NCI-H2227 treated with DMSO at 0.1 percent for 48 hours (cell line): ENCODE measurements at regions not wholly inside any gene's neighbourhood (a gene's known extent, or its start where the extent isn't known, plus 50 kb on each side); places are given as distances from the start of the nearest gene placed in this dataset.
"Not testable (repeated sequence)": the region's sequence is repeated elsewhere in the genome, so short reads cannot be mapped to it uniquely, and the experiment has no call there.

Source experiments
- DNase-seq: peaks from one replicate; lab custom pipeline; 2025; lab: John Stamatoyannopoulos, UW

DNA sequence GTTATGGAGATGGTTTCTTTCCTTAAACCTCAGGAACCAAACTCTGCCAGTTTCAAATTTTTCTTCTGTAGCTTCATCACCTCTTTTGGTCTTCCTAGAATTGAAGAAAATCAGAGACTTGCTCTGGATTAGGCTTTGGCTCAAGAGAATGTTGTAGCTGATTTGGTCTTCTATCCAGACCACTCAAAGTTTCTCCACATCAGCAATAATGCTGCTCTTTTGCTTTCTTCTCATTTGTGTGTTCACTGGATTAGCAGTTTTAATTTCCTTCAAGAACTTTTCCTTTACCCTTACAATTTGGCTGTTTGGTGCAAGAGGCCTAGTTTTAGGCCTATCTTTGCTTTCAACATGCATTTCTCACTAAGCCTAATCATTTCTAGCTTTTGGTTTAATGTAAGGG lies 78.1 kb upstream of the PLCB4 start:
- DNase-seq: no peak

DNA sequence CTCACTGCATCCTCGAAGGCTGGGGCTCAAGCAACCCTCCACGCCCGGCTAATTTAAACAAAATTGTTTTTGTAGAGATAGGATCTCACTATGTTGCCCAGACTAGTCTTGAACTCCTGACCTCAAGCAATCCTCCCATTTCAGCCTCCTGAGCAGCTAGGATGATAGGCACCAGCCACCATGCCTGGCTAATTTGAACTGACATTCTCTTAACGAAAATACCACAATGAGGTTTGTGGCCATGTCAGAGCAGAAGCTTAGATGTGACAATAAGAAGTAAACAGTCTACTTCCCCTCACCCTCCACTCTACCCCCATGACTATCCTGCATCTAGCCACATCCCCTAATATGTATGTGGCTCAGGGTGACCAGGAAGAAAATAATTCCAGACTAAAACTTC lies 74.8 kb upstream of the PLCB4 start:
- DNase-seq: no peak

DNA sequence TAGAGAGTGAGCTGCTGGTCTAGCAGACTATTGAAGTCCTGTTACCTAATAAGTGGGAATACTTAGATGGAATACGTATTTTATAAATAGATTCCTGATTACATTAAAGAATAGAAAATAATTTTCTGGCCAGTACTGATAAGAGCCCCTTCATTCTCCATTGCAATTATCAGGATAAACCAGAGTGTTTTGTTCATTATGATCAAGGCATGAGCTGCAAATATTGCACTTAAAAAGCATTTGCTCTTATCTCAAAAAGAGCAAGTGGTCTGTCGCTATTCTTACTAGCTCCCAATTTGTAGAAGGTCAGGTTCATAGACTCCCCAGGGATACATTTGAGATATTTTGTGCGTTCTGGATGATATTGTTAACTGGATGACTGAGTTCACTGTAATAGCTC lies 73.1 kb upstream of the PLCB4 start:
- DNase-seq: no peak

DNA sequence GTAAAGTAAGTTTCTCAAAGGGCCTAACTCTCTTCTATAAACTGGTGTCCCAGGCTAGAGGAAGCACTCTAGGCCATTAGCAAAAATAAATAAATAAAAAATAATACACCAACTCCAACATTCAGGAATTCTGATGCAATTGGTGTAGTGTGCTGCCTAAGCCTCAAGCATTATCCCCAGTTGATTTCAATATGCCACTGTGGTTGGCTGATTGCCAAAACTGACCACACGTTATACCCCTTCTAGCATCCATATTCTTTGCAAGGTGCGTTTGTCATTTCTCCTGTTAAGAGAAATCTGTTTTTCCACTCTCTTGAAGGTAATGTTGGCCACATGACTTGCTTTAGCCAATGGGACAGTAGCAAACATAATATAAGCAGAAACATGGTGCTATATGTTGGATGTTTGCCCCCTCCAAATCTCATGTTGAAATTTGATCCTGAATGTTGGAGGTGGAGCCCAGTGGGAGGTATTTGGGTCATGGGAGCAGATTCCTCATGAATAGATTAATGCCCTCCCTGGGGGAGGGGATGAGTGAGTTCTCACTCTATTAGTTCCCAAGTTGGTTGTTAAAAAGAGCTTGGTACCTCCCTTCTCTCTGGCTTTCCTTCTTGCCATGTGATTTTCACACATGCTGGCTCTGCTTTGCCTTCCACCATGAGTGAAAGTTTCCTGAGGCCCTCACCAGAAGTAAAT lies 71.9 kb upstream of the PLCB4 start:
- no peak for DNase-seq

DNA sequence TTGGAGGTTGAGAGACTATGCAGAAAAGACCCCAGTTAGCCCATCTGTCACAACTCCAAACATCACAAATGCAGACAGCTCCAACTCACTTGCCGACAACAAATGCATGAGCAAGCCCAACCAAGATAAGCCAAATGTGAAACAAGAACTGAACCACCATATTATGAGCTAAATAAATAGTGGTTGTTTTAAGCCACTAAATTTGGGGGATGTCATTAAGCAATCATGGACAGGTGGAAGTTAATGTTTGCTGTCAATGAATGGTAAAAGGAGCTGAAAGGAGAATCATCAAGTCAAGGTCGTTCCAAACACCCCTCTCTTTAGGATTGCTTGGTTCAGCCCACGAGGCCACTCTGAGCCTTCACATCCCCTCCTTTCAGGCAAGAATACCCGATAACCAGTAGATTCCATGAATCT lies 71.2 kb upstream of the PLCB4 start:
- peak; percentile 83 for DNase-seq

DNA sequence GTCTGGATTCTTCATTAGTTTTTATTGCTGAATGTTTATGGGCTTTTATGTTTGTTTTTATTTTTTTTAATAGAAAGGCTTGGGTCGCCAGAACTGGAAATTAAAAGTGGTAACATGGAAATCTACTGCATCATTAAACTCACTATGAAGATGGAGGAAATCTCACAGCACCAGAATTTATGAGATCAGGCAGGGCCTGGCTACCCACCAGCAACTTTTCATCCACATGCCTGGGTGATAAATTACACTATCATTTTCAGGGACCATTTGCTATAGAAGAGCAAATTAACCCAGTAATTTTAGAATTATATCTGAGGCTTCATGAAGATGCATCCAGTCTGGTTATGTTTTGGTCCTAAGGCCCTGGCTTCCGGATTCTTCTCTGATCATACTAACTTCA lies 57.8 kb upstream of the PLCB4 start:
- no peak for DNase-seq

DNA sequence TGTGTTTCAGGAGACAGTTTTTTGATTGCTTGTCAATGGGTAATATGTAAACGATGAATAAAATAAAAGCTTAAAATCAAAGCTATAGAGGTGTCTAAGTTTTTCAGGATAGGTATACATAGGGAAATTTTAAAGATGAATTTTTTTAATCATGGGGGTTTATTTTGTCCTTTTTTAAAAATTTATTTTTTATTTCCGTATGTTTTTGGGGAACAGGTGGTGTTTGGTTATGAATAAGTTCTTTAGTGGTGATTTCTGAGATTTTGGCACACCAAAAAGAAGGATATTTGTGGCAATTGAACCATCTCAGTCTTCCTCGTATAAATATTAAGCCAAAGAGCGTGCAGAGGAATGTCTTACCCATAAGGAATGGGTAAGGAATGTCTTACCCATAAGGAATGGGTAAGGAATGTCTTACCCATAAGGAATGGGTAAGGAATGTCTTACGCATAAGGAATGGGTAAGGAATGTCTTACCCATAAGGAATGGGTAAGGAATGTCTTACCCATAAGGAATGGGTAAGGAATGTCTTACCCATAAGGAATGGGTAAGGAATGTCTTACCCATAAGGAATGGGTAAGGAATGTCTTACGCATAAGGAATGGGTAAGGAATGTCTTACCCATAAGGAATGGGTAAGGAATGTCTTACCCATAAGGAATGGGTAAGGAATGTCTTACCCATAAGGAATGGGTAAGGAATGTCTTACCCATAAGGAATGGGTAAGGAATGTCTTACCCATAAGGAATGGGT lies 53.5 kb upstream of the PLCB4 start:
- DNase-seq: not testable (repeated sequence)

DNA sequence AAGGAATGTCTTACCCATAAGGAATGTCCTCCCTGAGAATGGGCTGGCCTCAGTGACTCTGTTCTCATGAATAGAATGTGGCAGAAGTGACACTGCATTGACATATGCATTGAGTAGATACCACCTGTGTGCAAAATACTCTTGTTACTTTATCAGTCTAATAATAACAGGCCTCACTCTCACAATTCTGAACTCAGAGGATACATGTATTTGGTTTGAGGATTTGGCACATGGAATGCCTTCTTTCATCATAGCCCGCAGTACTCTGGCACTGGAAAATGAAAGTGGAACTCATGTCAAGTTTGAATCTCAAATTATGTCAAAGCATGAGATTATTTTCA lies 52.9 kb upstream of the PLCB4 start:
- DNase-seq: no peak

DNA sequence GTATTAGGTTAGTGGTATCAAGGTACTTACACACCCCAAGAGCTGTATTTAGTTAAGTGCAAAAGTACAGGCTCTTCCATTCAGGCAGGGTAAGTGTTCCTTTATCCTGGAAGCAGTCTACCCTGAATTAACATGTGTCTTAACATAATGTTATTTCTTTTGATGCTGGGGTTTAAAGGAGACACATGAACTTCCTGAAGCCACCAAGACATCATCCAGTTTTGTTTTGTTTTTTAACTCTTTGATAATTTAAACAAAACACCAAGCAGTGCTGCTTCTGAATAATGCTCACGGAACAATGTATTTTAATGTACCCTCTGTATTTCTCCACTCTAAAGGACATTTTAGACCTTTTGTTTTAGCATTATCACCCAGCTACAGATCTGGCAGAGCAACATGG lies 50.5 kb upstream of the PLCB4 start:
- DNase-seq: no peak
